Prostate gland (tissue), 2 donors: ENCODE measurements at regions not wholly inside any gene's neighbourhood (a gene's known extent, or its start where the extent isn't known, plus 50 kb on each side); places are given as distances from the start of the nearest gene placed in this dataset.

Experiments
- POLR2A ChIP-seq: fragments of 450-650 bp; IDR thresholded peaks from one replicate; pipeline ENCODE4 v1.6.1; 2016; ENCODE audit warnings: antibody characterized with exemption, mild to moderate bottlenecking
- POLR2AphosphoS5 ChIP-seq: sonication (generic); formaldehyde crosslinking; IDR thresholded peaks from one replicate; pipeline ENCODE4 v1.6.1; 2017; ENCODE audit warnings: antibody characterized with exemption
- TF ChIP-seq, protein P1 (sequence below), 4 experiments: fragments of 200-600 bp in 2 of 4; fragments of 450-650 bp in 2 of 4; sonication (generic) in 2 of 4; IDR thresholded peaks; 1 replicate in 3 of 4; 2 replicates in 1 of 4; pipeline ENCODE4 v1.5.1; 2016 to 2019; ENCODE audit warnings: antibody characterized with exemption in 4 of 4, mild to moderate bottlenecking in 2 of 4, moderate library complexity in 2 of 4

DNA sequence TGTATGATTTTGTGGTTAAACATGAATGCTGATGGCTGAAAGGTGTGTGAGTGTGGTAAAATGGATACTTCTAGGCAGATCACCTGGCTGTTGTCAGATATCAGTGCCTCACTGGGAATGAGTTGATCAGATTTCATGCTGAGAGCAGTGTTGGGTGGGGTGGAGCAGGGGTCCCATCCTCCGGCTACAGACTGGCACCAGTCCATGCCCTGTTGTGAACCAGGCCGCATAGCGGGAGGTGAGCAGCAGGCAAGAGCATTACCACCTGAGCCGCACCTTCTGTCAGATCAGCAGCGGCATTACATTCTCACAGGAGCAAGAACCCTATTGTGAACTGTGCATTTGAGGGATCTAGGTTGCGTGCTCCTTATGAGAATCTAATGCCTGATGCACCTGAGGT, 78.7 kb downstream of the GLI2 start:
- TF ChIP-seq POLR2A (no peak), POLR2AphosphoS5 (no peak)
- TF ChIP-seq, protein P1, sequence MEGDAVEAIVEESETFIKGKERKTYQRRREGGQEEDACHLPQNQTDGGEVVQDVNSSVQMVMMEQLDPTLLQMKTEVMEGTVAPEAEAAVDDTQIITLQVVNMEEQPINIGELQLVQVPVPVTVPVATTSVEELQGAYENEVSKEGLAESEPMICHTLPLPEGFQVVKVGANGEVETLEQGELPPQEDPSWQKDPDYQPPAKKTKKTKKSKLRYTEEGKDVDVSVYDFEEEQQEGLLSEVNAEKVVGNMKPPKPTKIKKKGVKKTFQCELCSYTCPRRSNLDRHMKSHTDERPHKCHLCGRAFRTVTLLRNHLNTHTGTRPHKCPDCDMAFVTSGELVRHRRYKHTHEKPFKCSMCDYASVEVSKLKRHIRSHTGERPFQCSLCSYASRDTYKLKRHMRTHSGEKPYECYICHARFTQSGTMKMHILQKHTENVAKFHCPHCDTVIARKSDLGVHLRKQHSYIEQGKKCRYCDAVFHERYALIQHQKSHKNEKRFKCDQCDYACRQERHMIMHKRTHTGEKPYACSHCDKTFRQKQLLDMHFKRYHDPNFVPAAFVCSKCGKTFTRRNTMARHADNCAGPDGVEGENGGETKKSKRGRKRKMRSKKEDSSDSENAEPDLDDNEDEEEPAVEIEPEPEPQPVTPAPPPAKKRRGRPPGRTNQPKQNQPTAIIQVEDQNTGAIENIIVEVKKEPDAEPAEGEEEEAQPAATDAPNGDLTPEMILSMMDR (IDR thresholded peaks at IDR 0.05): no peak
